IPS-18a (cell line): ENCODE measurements at regions not wholly inside any gene's neighbourhood (a gene's known extent, or its start where the extent isn't known, plus 50 kb on each side); places are given as distances from the start of the nearest gene placed in this dataset.
"Not testable (repeated sequence)": the region's sequence is repeated elsewhere in the genome, so short reads cannot be mapped to it uniquely, and the experiment has no call there.

Experiments
- H3K27ac ChIP-seq: one replicate; pipeline ENCODE4 v1.5.1; 2013; ENCODE audit warnings: low read length
- H3K27me3 ChIP-seq: one replicate; pipeline ENCODE4 v1.6.1; 2013; ENCODE audit warnings: mild to moderate bottlenecking, low read length; ENCODE audit not compliant: control insufficient read depth, insufficient read depth
- H3K36me3 ChIP-seq: one replicate; pipeline ENCODE4 v1.6.1; 2013; ENCODE audit warnings: low read depth, low read length; ENCODE audit not compliant: control insufficient read depth
- H3K4me1 ChIP-seq: one replicate; pipeline ENCODE4 v1.6.1; 2013; ENCODE audit warnings: low read depth, low read length; ENCODE audit not compliant: control insufficient read depth
- H3K4me3 ChIP-seq: one replicate; pipeline ENCODE4 v1.5.1; 2013; ENCODE audit warnings: low read length
- H3K9ac ChIP-seq: one replicate; pipeline ENCODE4 v1.6.1; 2013; ENCODE audit warnings: mild to moderate bottlenecking, low read length, moderate library complexity
- H3K9me3 ChIP-seq: one replicate; pipeline ENCODE4 v1.6.1; 2013; ENCODE audit warnings: low read depth, low read length; ENCODE audit not compliant: control insufficient read depth

DNA sequence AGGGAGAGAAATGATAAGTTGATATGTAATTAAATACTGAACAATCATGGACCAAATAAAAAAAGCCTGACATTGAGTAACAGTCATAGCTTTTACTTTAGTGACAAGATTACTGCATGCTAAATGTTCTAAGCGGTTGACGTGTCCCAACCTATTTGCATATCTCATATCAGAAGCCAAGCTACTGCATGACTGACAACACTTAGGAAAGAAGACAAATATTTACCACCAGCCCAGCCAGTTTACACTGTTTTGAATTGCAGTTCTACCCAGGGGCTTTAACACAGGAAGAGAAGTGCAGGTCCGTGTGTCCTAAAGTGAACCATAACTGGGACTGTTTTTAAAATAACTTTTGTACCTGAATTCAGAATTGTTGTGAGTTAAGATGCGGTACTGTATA is 219.9 kb downstream of the PRDM9 start:
- Histone ChIP-seq H3K9me3 (no peaks in the 10 kb centered on the region), H3K27me3 (no peaks in the 10 kb centered on the region), H3K4me3 (no peak overlapping the region), H3K9ac (no peak overlapping the region), H3K27ac (no peak overlapping the region), H3K36me3 (no peaks in the 10 kb centered on the region), H3K4me1 (no peaks in the 10 kb centered on the region)

DNA sequence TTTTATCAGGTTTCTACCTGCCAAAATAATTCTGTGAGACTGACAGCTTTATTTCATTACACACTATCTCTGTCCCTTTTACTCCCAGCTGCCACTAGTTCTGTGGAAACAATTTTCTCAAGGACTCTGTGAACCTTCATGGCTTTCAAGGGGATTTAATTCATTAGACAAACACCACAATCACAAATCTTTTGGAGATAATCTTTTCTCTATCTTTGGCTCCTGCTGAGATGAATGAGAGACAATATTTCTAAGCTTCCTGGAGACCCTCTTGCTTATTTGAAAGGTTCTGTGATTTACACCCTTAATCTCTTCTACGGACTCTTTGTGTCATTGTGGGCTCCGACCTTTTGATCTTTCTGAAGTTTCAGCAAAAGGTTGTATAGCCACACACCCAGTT is 222.6 kb downstream of the PRDM9 start:
- Histone ChIP-seq H3K4me3 (no peak overlapping the region), H3K9me3 (no peaks in the 10 kb centered on the region), H3K9ac (no peak overlapping the region), H3K36me3 (no peaks in the 10 kb centered on the region), H3K4me1 (no peaks in the 10 kb centered on the region), H3K27ac (no peak overlapping the region), H3K27me3 (no peaks in the 10 kb centered on the region)

DNA sequence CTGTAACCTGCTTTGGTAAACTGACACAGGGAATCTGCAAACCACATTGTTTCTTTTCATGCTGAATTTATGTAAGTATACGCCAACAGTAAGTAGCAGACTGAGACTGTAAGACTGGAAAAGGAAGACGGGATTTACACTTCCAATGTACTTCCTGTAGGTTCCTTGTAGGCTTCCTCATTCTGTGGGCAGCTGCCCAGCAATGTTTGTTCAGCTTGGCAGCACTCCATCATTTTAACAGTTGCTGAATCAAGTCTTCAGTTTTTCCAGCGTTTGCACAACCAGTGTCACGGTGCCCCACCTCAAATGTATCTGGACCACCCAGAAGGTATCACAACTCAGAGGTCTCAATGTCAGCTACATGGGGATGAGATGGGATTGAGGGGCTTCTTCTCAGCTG is 232.6 kb downstream of the PRDM9 start:
- H3K27ac ChIP-seq: no peak overlapping the region
- H3K4me1 ChIP-seq: no peaks in the 10 kb centered on the region
- H3K27me3 ChIP-seq: no peaks in the 10 kb centered on the region
- H3K36me3 ChIP-seq: no peaks in the 10 kb centered on the region
- no peaks in the 10 kb centered on the region for H3K9me3 ChIP-seq
- no peak overlapping the region for H3K4me3 ChIP-seq
- no peak overlapping the region for H3K9ac ChIP-seq

DNA sequence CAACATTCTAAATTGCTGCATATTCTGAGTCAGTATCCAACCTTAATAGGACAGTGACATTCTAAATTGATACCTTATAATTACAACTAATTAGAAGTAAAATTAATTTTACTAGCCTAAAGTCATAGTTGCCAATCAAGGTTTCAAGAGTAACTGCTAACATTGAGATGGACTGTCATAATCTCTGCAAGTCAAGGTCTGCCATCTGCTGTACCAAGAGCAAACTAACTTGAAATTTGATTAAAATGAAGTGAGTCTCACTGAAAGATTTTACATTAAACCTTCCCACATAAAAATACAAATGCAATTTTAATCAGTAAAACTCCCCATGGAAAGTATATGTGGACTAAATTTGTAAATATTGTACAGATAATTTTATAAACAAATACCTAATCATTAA is 235.3 kb downstream of the PRDM9 start:
- no peaks in the 10 kb centered on the region for H3K9me3 ChIP-seq
- H3K36me3 ChIP-seq: no peaks in the 10 kb centered on the region
- H3K27ac ChIP-seq: no peak overlapping the region
- H3K27me3 ChIP-seq: no peaks in the 10 kb centered on the region
- no peaks in the 10 kb centered on the region for H3K4me1 ChIP-seq
- H3K4me3 ChIP-seq: no peak overlapping the region
- H3K9ac ChIP-seq: no peak overlapping the region

DNA sequence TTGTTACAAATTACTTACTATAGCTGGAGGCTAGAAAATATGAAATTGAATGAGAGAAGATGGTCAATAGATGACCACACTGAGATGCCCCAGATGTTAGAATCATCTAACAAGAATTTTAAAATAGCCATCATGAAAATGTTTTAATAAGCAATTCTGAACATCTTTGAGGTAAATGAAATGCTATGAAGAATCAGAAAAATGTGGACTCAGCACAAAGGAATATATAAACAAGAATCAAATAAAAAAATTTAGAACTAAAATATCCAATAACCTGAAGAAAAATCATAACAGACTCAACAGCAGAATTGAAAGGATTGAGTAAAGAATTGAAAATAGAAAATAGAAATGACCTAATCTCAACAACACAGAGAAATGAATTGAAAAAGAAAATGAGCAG is 248.5 kb downstream of the PRDM9 start:
- H3K27ac ChIP-seq: no peak overlapping the region
- peaks cover 7% of the 10 kb centered on the region for H3K9me3 ChIP-seq
- no peak overlapping the region for H3K9ac ChIP-seq

DNA sequence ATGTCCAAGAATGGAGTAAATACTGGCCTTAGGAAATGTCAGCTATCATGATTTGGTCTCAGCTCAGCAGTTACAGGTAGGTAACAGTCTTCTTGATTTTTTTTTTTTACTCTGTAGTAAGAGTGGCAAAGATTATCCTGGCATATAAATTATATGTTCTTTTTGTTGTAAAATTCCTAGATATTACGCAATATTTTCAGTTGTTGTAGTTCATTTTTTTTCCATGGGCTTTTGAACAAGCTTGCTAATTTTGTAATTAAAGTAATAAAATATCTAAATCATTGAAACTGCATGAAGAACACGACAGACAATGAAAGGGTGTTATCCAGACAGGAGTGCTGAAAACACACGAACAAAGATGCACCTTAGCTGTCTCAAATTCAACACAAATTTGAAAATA is 249.4 kb downstream of the PRDM9 start:
- Histone ChIP-seq H3K27ac (no peak overlapping the region), H3K4me3 (no peak overlapping the region), H3K27me3 (no peaks in the 10 kb centered on the region), H3K9ac (no peak overlapping the region), H3K36me3 (no peaks in the 10 kb centered on the region), H3K4me1 (no peaks in the 10 kb centered on the region), H3K9me3 (no peaks in the 10 kb centered on the region)

More for the DNA sequence above, 248.5 kb downstream of the PRDM9 start:
- no peak overlapping the region for H3K4me3 ChIP-seq
- no peaks in the 10 kb centered on the region for H3K27me3 ChIP-seq
- H3K4me1 ChIP-seq: no peaks in the 10 kb centered on the region
- H3K36me3 ChIP-seq: no peaks in the 10 kb centered on the region

DNA sequence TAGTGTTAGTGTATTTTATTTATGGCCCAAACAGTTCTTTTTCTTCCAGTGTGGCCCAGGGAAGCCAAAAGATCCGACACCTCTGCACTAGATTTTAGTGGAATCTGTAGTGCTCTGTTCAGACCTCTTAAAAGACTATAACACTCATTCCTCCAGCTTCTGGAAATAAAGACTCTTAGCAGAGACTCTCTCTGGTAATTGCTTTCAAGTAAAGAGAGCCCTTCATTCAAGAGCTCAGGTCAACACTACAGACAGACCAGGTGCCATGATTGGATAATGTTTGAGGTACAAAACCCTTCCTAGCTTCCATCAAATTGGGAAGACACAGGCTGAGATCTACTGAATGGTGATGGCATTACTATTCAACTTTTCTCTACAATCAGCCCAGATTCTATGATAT is 255.8 kb downstream of the PRDM9 start:
- H3K27ac ChIP-seq: no peak overlapping the region
- H3K36me3 ChIP-seq: no peaks in the 10 kb centered on the region
- no peaks in the 10 kb centered on the region for H3K27me3 ChIP-seq
- H3K4me1 ChIP-seq: no peaks in the 10 kb centered on the region
- H3K4me3 ChIP-seq: no peak overlapping the region
- H3K9me3 ChIP-seq: no peaks in the 10 kb centered on the region
- H3K9ac ChIP-seq: no peak overlapping the region

DNA sequence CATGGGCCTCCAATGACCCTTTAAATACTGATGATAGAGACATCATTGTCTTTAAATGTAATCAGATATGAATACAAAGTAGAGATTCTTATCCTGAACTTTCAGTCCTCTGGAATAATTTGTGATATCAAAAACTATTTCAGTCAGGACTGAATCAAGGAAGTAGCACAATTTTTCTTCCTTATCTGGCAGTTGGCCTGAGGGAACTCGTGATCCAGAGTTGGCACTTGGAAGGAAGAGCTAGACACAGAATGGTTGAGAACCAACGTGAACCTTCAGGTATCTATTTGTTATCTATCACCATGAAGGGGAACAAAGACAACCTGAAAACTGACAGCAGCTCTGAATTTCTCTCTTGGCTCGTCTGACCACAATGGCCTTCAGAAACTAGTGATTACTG is 269.3 kb downstream of the PRDM9 start:
- Histone ChIP-seq H3K27me3 (no peaks in the 10 kb centered on the region), H3K4me3 (no peak overlapping the region), H3K36me3 (no peaks in the 10 kb centered on the region), H3K4me1 (no peaks in the 10 kb centered on the region), H3K27ac (no peak overlapping the region), H3K9me3 (no peaks in the 10 kb centered on the region), H3K9ac (no peak overlapping the region)

DNA sequence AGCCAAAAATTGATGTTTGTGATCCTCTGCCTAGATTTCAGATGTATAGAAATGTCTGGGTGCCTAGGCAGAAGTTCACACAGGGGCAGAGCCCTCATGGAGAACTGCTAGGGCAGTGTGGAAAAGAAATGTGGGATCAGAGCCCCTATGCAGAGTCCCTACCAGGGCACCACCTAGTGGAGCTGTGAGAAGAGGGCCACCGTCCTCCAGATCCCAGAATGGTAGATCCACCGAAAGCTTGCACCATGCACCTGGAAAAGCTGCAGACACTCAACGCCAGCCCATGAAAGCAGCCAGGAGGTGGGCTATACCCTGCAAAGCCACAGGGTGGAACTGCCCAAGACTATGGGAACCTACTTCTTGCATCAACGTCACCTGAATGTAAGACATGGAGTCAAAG is 292.9 kb downstream of the PRDM9 start:
- H3K4me3 ChIP-seq, H3K27ac ChIP-seq, H3K9me3 ChIP-seq, H3K4me1 ChIP-seq, H3K27me3 ChIP-seq, H3K36me3 ChIP-seq, H3K9ac ChIP-seq: not testable (repeated sequence)

DNA sequence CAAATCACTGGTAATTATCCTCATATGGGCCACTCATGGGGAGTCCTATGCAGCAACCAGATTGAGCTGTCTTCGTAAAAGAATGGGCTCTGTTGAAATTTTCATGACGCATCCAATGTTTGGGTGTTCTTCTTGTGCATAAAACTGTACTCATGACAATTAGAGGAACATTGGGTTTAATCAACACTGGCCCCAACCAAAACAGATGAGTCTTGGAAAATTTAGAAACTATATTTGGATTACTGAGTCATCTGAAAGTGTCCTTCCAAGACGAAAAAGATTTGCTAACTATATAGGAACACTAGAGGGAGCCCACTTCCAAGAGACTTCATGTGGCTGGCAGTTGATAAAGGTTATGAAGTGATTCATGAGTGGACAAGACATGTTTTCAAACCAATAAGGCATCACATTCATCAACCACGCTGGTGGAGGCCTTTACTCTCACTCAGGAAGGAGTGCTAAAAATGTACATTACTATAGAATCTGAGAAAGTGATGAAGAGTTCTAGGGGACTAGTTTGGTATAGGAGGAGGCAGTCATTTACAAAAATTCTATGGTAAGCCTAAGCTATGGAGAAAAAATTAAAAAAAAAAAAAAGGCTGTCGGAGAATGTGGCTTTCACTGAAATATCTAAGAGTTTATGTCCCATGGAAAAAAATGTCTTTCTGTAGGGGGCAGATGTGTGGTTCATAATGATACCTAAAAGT is 313.5 kb downstream of the PRDM9 start:
- Histone ChIP-seq H3K4me1 (no peaks in the 10 kb centered on the region), H3K4me3 (no peak overlapping the region), H3K36me3 (no peaks in the 10 kb centered on the region), H3K9ac (no peak overlapping the region), H3K9me3 (no peaks in the 10 kb centered on the region), H3K27ac (no peak overlapping the region), H3K27me3 (no peaks in the 10 kb centered on the region)

DNA sequence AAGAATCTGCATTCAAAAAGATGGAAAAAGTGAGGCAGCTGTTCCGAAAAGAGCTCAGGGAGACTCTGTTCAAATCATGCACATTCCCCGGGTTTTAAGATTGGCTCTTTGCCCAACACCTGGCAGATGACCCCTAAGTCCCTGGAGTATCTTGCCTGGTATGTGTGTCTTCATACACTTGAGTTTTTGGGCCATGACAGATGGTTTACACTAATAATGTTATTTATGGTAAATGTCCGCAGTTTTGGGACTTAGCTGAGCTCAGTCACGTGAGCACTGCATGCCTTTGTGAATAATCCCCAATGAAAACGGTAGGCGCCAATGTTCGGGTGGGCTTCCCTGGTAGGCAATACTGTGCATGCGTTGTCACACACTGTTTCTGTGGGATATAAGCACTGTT is 316.1 kb downstream of the PRDM9 start:
- Histone ChIP-seq H3K9ac (no peak overlapping the region), H3K36me3 (no peaks in the 10 kb centered on the region)

DNA sequence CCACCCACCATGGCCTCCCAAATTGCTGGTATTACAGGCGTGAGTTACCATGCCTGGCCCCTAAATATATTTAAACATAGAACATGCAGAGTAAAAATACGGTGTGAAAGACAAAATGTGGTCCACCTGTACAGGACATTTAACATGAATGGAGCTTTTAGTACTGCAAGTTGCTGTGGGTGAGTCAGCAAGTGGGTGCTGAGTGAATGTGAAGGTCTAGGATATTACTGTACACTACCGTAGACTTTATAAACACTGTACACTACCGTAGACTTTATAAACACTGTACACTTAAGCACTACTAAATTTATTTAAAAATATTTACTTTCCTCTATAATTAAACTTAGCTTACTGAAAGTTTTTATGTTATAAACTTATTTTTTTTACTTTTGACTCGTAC is 317.8 kb downstream of the PRDM9 start:
- H3K27ac ChIP-seq: no peak overlapping the region
- H3K4me3 ChIP-seq: no peak overlapping the region
- H3K9me3 ChIP-seq: no peaks in the 10 kb centered on the region
- no peak overlapping the region for H3K9ac ChIP-seq
- H3K4me1 ChIP-seq: no peaks in the 10 kb centered on the region
- H3K27me3 ChIP-seq: no peaks in the 10 kb centered on the region
- H3K36me3 ChIP-seq: no peaks in the 10 kb centered on the region

More for the DNA sequence above, 316.1 kb downstream of the PRDM9 start:
- H3K27me3 ChIP-seq: no peaks in the 10 kb centered on the region
- no peaks in the 10 kb centered on the region for H3K4me1 ChIP-seq
- no peak overlapping the region for H3K27ac ChIP-seq
- no peaks in the 10 kb centered on the region for H3K9me3 ChIP-seq
- no peak overlapping the region for H3K4me3 ChIP-seq
